ENCODE measurements at regions not wholly inside any gene's neighbourhood (a gene's known extent, or its start where the extent isn't known, plus 50 kb on each side); places are given as distances from the start of the nearest gene placed in this dataset.

DNA sequence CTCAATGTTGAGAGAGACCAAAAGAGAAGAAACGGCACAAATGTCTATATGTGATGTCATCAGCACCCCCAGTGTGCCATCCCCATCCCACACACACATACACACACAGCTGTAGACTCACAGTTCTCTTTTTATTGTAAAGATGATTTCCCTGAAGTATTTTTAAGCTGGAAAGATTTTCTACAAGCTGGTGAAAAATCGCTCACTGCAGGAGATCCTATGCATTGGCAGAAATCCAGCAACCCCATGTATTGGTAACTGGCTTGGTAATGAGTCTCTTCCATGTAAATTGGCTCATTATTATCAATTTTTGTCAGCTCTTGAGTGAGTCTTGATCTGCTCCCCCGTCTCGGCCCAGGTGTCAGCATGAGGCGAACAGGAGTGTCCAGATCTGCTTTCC lies 107.1 kb upstream of the UQCRFS1 start:
- TF ChIP-seq, protein P1, sequence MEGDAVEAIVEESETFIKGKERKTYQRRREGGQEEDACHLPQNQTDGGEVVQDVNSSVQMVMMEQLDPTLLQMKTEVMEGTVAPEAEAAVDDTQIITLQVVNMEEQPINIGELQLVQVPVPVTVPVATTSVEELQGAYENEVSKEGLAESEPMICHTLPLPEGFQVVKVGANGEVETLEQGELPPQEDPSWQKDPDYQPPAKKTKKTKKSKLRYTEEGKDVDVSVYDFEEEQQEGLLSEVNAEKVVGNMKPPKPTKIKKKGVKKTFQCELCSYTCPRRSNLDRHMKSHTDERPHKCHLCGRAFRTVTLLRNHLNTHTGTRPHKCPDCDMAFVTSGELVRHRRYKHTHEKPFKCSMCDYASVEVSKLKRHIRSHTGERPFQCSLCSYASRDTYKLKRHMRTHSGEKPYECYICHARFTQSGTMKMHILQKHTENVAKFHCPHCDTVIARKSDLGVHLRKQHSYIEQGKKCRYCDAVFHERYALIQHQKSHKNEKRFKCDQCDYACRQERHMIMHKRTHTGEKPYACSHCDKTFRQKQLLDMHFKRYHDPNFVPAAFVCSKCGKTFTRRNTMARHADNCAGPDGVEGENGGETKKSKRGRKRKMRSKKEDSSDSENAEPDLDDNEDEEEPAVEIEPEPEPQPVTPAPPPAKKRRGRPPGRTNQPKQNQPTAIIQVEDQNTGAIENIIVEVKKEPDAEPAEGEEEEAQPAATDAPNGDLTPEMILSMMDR (IDR thresholded peaks at IDR 0.05), result no peak
- TF ChIP-seq POLR2A (IDR thresholded peaks at IDR 0.05) (no peak), POLR2AphosphoS5 (IDR thresholded peaks at IDR 0.05; ENCODE audit: insufficient read depth in 1 of 2, low read depth in 1 of 2) (no peak)
